ENCODE measurements at regions not wholly inside any gene's neighbourhood (a gene's known extent, or its start where the extent isn't known, plus 50 kb on each side); places are given as distances from the start of the nearest gene placed in this dataset.

- TF ChIP-seq CTCF (IDR thresholded peaks at IDR 0.05), result no peak
- TF ChIP-seq MEF2A (IDR thresholded peaks at IDR 0.05; ENCODE audit: borderline replicate concordance, low read depth), result no peak
- TF ChIP-seq YY1 (IDR thresholded peaks at IDR 0.05; ENCODE audit: low read depth), result no peak
Observed at GRCh38 chr2:123453046-123453700, 571.9 kb upstream of the CNTNAP5 start.

Data from SK-N-SH (cell line).